CMK (cell line): ENCODE measurements at regions not wholly inside any gene's neighbourhood (a gene's known extent, or its start where the extent isn't known, plus 50 kb on each side); places are given as distances from the start of the nearest gene placed in this dataset.
"Not testable (repeated sequence)": the region's sequence is repeated elsewhere in the genome, so short reads cannot be mapped to it uniquely, and the experiment has no call there.

Experiments used
- DNase-seq: peaks from one replicate; pipeline ENCODE4 v3.0.0-alpha.2; 2010; ENCODE audit warnings: low read depth

DNA sequence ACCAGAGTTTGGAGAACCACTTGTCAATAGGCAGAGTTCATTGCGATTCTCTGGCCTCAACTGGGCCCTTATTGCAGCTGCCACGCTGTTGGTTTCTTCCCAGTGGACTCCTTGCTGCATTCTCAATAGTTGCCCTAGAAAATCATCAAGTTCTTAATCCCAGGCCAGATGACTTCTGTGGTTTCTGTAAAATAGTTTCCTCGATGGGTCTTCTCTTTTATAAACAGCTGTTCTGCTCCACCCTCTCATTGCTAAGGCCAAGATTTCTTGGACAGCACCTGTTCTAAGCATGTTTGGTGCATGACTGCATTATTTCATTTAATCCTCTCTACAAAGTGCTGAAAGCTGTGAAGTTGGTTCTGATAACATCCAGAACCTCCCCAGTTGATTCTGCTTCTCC is 131.0 kb downstream of the BCL2L11 start:
- no peak for DNase-seq

DNA sequence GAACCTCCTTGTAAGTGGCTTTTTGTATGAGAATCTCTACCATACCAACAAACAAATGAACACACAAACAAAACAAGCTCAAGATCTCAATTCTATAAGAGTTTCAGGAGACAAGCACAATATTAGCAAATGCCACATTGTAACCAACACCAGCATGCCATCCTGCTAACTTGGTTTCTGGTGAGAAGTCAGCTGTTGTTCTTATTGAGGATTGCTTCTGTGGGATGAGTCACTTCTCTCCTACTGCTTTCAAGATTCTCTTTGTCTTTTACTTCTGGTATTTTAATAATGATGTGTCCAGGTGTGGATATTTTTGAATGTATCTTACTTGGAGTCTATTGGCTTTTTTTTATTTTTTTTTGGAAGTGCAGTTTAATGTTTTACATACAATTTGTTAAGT is 131.7 kb downstream of the BCL2L11 start:
- DNase-seq, result no peak

DNA sequence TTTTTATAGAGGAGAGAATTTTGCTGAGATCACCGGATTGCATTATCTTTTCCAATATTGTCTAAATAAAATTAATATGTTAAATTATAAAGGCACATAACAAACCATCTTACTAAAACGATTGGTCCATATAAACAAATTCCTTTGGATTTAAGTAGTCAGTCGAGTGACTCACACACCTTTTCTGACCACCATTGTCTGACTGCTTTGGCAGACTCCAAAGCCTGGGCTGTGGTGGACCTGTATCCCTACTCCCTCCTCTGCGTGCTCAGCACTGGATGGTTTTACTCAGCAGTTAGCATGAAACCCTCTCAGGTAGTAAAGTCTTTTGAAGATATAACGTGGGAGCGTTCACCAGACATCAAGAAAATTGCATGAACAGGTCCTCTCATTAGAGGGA is 134.2 kb downstream of the BCL2L11 start:
- not testable (repeated sequence) for DNase-seq

DNA sequence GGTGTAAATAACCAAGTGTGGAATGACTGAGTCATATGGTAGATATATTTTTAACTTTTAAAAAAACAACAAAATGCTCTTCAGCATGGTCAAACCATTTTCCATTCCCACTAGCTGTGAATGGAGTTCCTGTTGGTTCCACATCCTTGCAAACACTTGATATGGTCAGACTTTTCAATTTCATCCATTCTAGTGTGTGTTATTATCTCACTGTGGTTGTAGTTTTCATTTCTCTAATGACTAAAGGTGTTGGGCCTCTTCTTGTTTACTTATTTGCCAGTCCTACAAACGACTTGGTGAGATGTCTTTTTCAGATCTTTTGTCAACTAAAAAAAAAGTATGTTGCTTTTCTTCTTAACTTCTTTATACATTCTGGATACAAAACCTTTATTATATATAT is 135.9 kb downstream of the BCL2L11 start:
- not testable (repeated sequence) for DNase-seq

DNA sequence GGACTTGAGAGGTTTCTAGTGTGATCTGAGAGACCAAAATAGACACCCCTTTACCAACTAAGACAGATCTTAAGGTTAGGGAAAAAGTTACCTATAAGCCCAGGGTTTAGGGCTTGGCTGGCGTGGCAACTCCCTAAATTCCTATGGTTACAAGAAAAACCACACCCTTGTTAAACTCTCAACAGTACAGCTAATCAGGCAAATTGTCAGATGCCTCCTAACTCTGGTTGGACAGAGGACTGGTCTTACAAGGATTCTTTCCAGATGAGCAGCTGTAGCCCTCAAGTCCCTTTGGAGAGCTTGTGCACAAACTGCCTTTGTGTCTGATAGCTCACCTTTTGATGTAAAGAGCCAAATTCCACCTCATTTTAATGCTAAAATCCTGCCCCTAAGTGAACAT is 136.9 kb downstream of the BCL2L11 start:
- DNase-seq, result not testable (repeated sequence)

DNA sequence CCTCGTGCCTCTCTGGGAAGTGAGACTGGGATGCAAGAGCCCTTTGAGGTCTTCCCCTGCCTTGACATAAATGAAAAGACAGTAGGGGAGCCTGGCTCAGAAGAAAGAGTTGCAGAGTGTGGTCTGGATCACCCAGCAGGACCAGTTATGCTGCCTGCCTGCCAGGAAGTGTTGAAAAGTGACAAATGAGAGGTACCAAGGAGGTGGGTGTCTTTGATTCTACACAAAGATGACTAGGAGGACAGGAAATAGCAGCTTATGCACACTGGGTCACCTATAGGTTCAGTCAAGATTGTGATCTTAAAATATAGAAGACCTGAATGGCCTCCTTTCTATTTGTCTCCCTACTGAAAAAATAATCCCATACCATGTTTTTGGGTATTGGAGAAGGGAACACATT is 137.6 kb downstream of the BCL2L11 start:
- not testable (repeated sequence) for DNase-seq

DNA sequence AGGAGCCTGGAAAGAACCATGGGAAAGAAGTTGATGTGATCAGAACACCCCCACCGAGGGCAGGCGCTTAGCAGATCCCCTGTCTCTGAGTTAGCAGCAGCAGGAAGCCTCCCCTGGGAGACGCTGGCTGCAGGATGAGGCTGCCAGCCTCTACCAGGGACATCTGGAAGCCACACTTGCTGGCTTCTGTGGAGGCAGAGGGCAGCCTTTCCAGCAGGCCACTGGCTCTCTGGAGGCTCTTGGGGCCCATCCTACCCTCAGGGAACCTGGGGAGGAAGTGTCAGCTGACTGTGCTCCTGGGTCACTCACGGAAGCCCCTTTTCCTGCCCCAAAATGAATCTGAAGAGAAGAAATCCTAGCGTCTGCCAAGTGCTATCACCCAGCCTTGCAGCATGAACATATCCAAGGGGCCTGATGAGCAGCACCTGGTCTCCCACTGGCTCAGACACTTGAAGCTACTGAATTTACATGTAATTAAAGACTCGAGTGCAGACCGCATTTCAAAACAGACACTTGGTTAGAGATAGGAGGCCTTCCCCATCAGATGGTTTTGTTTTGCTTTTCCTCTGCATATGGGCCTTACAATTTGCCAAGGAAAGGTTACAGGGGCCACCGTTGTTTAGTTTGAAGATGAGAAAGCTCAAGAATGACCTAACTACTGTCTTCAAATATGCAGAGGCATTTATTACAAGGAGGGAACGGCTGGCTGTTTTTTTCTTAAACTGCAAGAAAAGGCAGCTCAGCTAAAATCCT is 142.1 kb downstream of the BCL2L11 start:
- DNase-seq, result not testable (repeated sequence)

DNA sequence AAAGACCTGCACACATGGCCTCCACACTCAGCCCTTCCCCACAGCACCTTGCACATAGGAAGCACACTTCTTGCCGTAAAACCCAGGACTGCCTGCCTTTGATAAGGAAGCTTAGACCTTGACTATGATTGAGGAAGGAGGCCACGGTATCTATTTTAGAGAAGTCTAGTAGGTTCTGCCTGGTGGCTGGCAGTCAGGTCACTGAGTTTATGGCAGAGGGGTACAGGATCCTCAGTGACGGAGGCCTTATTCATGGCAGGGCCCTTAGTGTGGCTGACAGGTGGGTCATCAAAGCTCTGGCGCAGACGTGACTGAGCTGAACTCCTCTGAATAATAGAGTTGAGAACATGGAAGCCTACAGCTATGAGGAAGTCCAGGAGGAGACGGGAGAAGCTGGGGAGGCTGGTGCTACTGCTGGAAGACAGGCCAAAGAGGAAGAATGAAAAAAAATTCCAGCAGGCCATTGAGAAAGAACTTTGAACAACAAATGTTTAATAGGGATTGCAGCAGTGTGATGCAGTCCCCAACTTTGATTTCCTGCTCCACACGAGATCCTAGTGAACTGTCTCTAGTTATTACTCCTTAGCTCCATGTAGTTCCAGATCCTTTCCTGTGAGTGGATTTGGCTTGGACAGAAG is 142.8 kb downstream of the BCL2L11 start:
- not testable (repeated sequence) for DNase-seq

DNA sequence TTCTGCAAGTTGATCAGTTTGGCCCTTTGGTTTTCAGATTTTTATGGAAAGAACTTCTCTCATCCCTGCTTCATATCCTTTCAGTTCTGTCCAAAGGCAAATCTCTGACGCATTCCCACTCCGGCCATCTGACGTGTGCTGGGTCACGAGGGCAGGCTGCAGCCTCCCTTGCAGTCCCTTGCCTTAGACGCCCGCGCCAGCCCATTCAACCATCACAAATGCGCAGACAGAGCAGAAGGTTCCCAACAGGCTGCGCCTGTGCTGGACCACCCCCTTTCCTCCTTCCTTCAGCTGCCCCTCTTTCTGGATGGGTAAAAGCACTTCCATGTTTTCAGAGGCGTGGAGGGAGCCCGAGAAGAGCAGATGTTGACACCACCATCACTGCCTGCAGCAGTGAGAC is 144.2 kb downstream of the BCL2L11 start:
- DNase-seq, result not testable (repeated sequence)

DNA sequence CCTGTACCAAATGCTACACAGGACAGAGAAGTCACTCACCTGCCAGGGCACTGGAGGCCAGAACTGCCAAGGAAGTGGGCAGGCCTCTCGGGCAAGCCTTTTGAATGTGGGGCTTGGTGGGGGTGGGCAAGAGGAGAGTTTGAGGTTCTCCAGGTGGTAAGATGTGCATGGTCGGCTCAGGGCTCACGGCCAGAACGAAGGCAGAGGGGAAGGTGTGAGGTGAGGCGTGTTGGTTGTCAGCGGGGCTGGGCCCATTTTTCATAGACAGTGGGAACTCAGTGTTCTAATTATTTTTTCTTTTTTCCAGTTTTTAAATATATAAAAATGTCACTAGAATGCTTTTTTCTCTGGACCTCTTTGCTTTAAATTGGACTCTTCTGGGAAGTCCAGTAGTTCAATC is 145.8 kb downstream of the BCL2L11 start:
- DNase-seq, result not testable (repeated sequence)

DNA sequence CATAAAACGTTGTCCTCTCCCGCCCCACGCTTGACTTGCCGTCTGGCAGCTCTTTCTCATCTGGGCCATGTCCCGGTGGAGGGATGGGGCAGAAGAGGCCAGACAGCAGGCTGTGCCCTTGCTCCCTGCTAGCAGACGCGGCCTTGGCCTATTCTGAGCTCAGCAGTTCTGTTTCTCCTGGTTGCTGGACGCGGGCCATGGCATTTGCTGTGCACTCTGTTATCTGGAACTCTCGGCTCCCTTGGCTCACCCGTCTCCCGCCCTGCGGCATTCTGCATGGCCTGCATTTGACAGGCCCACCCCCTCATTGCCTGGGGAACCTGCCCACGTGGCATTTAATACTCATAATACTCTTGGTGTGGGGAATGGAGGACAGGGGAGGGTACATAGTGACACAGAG is 146.3 kb downstream of the BCL2L11 start:
- DNase-seq, result not testable (repeated sequence)

DNA sequence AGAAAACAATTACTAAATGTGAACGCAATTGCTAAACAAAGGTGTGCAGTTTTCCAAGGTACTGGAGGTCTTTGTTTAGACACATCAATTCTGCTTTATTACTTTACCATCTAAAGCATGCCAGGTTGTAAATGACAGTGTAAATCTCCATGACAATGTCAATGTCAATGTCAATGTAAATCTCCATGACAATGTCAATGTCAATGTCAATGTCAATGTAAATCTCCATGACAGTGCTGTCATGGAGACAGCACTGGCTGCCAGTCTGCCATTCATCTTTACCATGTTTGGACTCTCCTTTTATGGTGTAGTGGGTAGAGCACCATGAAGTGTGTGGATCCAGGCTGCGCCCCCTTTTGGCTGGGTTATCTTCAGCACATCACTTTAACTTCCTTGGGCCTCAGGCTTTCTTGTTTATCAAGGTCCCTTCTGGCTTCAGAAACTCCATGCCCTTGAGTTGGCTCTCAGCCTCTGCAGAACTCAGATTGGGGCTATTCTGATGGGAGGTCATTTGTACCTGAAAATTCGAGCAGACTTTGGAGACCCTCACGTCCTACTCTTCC is 149.1 kb downstream of the BCL2L11 start:
- DNase-seq, result not testable (repeated sequence)

DNA sequence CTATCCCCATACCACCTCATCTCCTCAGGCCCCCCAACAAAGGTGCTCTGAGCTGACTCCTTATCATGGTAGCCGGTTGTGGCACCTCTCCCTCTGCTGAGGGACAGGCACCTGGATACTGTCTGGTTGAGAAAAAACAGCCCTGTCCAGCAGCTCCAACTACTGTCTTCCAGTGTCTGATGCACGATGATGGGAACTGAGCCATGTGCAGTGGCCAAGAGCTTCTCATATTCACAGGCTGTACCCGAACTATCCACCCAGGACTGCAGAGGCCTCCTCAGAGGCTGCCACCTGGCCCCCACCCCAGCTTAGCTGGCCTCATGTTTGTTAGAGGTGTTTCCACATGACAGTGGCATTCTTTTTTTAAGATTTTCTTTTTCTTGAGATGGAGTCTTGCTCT is 149.9 kb downstream of the BCL2L11 start:
- not testable (repeated sequence) for DNase-seq

DNA sequence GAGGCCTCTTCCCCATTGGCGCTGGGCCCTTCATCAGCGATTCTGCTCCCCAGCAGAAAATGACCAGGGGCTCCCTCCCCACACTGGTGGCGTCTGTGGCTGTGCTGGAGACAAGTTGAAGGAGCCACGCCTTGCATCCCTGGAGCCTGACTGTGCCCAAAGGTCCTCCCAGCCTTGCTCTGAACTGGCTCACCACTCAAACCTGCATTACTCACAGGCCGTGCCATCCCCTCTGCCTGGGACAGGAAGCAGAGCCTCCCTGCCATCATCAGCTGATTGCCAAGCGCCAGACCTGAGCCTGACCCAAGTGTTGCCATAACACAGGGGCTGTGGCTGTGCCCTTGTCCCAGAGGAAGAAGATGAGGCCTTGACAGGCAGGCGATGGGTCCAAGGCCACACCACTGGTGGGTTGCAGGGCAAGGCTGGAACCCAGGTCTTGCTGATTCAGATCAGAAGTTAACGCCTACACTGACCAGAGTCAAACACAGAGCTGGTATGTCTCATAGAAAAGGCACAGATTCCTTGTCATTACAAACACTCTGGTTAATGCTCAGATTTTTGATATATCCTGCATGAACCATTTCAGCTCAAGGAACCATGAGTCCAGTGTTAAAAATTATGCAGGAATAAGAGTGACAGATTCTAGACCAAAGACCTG is 151.1 kb downstream of the BCL2L11 start:
- not testable (repeated sequence) for DNase-seq

DNA sequence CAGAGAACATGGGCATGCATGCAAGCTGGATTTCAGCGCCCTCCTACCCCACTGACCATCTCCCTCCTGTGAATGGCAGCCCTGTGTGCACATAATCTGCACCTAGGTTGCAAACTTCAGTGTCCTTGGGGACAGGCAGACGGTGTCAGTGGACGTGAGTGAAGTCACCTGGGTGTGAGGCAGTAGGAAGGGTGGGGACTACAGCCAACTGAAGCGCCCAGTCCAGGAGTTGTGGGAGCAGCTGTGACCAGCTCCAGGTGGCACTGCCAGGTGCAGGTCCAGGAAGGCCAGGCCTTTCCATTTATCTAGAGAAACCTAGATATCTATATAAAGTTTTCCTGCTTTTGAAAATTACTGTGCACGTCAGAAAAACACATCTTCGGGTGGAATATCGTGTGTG is 152.3 kb downstream of the BCL2L11 start:
- DNase-seq, result not testable (repeated sequence)

DNA sequence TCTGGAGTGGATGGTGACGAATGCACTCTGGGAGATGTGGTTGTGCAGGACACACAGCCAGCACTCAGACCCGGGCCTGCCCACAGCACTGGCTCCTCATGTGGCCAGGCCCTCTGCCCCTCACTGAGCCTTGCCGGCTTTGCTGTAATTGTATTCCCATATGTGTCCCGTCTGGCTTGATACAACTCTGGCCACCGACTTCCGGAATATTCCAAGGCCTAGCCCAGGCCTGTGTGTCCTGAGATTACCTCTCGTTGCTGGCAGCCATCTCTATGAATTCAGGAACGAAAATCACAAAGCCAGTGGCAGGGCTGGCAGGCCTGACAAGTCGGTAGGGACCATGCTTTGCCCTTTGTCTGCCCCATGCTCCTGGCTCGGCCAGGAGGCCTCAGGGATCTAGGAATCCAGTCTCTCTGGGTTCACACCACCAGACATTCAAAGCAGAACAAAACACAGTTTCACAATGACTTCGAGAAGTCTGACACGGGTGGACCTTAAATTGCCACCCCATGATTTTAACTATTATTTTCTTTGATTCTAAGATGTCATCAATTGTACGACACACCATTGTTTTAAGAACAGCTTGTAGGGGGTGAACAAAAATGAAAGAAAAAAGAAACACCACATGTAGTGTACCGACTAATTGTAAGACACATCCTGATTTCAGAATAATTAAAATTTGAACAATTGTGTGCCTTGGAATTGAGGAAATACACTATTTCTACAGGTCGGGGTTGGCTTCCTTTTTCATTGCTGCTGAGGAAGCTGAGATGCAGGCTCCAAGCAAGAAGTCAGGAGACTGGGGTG is 154.5 kb downstream of the BCL2L11 start:
- not testable (repeated sequence) for DNase-seq

DNA sequence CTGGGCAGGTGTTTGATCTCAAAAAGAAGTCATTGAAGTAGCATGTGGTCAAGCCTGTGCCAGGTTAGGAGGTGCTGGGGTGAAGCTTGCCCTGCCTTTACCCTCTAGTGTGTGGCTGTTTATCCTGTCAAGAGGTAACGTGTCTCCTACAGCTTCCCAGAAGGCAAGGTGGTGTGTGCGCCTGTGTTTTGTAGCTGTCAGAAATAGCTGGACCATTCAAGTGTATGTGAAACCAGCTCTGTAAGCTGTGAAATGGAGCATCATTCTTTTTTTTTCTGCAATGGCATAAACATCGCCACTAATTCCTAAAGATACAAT is 155.1 kb downstream of the BCL2L11 start:
- DNase-seq, result not testable (repeated sequence)

DNA sequence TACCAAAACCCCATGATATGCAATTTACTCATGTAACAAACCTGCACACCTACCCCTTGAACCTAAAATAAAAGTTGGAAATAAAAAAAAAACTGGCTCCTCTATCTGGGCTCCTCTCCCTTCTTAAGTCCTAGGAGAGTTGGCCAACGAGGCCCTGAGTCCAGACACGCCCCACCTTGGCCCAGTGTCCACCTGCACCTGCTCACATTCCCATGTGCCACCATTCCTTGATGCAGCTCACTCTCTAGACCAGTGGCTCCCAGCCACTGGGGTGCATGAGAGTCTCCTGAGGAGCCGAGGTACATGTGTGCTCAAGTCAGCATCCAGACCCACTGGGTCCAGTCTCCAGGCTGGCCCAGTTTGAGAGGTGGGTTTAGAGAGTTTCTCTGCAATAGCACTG is 157.4 kb downstream of the BCL2L11 start:
- DNase-seq, result not testable (repeated sequence)

DNA sequence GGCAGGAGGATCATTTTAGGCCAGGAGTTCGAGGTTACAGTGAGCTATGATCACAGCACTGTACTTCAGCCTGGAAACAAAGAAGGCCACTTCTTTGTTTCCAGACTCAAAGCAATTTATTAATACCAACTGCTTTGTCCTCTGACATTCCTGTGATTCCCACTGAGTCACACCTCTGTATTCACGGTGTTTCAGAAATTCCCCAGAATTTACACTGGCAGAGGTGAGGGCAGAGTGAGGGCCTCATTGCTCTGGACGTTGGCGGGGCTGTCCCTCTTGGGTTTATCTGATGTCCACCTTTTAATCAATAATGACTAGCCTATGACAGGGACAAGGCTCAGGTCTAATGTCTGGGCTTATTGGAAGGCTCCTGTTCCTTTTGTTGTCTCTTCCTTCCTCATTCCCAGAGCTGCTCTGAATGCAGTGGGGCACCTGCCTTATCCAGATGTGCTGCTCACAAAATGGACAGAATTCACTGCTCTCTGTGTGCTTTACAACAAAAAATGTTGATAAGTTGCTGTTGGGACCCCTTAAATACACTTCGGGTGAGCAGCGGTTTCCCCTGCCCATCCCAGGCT is 160.1 kb downstream of the BCL2L11 start:
- DNase-seq, result not testable (repeated sequence)

DNA sequence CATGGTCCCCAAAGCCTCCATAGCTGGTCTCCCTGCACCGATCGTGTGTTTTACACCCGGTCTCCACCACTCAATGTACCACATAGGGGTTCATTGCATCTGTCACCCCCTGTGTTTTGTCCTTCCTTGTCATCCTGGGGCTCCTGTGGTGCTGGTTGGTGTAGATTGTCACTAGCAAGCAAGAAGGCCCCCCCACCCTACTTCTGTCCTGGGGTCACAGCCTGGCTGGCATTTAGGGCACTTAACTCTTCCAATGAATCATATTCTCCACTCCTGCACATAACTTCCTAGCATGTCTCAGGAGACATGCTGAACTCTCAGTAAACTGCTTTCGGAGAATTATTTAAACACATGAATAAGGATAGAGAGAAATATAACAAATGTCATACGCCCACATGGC is 161.4 kb downstream of the BCL2L11 start:
- not testable (repeated sequence) for DNase-seq
